HPDE6-E6E7 (cell line): ENCODE measurements at regions not wholly inside any gene's neighbourhood (a gene's known extent, or its start where the extent isn't known, plus 50 kb on each side); places are given as distances from the start of the nearest gene placed in this dataset.
"Not testable (repeated sequence)": the region's sequence is repeated elsewhere in the genome, so short reads cannot be mapped to it uniquely, and the experiment has no call there.

Source experiments
- DNase-seq: peaks from one replicate; pipeline ENCODE4 v3.0.0; 2011; ENCODE audit warnings: missing footprints; ENCODE audit errors: extremely low spot score

DNA sequence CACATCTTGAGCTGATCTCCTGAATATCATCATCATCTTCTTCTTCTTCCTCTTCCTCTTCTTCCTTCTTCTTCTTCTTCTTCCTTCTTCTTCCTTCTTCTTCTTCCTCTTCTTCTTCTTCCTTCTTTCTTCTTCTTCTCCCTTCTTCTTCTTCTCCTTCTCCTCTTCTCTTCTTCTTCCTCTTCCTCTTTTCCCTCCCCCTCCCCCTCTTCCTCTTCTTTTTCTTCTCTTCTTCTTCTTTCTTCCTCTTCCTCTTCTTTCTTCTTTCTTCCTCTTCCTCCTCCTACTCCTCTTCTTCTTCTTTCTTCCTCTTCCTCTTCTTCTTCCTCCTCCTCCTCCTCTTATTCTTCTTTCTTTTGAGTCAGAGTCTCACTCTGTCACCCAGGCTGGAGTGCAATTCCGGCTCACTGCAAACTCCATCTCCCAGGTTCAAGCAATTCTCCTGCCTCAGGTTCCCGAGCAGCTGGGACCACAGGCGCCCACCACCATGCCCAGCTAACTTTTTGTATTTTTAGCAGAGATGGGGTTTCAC, 197.9 kb upstream of the NANOGP8 start:
- no peak for DNase-seq

GRCh38 chr15:35281515-35281914, 196.4 kb upstream of the NANOGP8 start:
- peak; percentile 8 for DNase-seq

GRCh38 chr15:35279811-35280210, 194.7 kb upstream of the NANOGP8 start:
- DNase-seq, result no peak

GRCh38 chr15:35271371-35272043, 186.4 kb upstream of the NANOGP8 start:
- DNase-seq, result no peak

DNA sequence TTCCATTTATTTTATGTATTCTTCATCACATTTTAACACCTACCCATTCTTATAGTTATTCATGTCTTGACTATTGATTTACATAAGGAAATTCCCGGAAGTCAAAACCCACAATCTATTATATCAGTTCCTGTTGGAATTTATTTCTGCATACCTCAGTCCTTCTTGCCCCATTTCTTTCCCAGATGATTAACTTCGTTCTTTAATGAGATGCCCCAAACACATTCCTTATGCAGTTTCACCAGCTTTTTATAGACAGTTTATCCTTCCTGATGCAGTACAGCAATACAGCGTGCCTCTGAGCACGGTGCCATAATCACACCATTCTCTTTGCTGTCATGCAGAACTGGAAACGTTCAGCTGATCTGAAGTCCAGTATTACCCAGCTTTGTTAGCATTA, 175.8 kb upstream of the NANOGP8 start:
- DNase-seq, result no peak

- DNase-seq, result not testable (repeated sequence)
Observed at GRCh38 chr15:35260274-35260673, 175.2 kb upstream of the NANOGP8 start.

- peak; percentile 39 for DNase-seq
Observed at GRCh38 chr15:35256551-35256950, 171.5 kb upstream of the NANOGP8 start.

GRCh38 chr15:35256141-35256540, 171.0 kb upstream of the NANOGP8 start:
- no peak for DNase-seq

DNA sequence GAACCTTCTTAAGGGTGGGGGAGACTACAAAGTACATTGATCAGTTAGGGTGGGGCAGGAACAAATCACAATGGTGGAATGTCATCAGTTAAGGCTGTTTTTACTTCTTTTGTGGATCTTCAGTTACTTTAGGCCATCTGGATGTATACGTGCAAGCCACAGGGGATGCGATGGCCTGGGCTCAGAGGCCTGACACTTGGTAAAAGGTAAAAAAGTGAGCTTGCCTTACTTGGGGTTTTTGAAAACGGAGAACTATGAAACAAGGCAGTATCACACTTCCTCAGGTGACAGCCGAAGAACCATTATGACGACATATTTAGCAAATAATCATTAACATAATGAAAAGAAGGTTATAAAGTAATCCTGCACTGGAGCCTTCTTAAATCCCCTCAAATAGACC, 169.8 kb upstream of the NANOGP8 start:
- DNase-seq, result not testable (repeated sequence)

DNA sequence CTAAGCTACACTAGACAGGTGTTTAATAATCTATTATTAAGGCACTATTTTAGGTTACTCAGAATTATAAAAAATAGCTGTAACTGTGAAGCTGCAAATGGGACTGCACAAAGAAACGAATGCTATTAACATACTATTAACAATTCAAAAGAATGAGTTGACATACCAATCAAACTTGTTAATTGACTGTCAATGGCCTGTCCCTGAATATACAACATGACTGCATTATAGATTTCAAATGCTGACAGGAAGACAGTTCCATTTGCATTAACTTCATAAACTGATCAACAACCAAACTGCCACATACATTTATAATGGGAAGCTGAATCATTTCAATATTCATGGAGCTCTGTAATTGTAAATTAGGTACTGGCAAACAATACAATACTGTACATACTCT, 169.0 kb upstream of the NANOGP8 start:
- DNase-seq, result no peak

DNA sequence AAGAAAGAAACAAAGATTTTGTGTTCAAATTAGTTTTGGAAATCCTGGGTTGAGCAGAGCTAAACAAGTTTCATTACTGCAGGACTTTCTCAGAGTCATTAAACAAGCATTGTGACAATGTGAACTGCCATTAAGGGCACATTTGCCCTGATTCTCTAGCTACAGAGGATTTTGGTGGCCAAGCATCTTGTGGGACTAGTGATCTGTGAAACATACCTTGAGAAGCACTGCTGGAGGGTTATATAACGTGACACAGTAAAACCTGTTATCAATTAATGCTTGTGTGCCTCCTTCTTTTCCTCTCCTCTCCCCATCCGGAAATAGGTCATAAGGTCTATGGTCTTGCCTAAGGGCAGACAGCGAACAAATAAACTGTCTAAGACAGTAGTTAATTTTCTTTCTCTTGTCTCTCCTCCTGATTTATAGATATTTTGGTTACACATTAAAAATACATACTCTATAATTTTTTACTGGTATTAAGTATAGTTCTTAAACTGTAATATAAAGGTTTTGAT, 167.3 kb upstream of the NANOGP8 start:
- no peak for DNase-seq

DNA sequence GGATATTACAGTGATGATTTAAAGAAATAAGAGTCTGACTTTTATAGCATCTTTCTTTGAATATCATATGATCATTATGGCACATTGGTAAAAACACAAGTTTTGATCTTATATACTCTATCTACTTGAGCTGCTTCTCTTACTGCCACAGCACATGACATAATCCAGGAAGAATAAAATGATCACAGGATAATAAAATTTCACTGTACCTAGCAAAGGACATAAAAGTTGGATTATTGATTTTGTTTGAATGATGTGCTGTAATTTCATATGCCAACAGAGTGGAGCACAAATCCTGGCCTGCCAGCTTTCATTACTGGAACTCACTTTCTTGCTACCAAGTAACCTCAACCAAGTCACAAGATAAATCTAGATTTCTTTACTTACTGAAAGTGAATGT, 162.1 kb upstream of the NANOGP8 start:
- DNase-seq, result no peak

- no peak for DNase-seq
Observed at GRCh38 chr15:35246451-35246850, 161.4 kb upstream of the NANOGP8 start.

GRCh38 chr15:35245681-35246080, 160.6 kb upstream of the NANOGP8 start:
- not testable (repeated sequence) for DNase-seq

DNA sequence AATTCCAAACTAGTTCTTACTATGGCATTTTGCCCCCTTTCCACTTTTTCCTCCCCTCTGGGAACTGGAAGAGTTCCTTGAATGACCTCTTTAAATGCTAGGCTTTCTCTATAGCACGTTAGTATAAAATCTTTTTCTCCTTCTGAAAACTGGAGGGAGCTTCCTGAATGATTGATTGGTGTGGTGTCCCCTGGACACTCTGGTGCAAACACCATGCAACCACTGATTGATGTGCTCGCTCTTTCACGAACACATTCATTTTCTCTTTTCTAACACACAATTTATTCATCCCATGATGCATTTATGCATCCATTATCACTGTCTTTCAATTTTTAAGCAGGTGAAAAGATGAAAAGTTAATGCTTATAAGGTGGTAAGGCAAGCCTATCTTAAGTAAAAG, 159.1 kb upstream of the NANOGP8 start:
- no peak for DNase-seq

GRCh38 chr15:35243758-35244157, 158.7 kb upstream of the NANOGP8 start:
- DNase-seq, result no peak

DNA sequence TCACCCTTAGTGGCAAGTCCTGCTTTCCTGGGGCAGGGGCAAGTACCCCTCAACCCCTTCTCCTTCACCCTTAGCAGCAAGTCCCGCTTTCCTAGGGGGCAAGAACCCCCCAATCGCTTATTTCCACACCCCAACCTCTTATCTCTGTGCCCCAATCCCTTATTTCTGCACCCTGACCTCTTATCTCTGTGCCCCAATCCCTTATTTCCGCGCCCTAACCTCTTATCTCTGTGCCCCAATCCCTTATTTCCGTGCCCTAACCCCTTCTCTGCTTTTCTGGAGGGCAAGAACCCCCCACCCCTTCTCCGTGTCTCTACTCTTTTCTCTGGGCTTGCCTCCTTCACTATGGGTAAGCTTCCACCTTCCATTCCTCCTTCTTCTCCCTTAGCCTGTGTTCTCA, 154.6 kb upstream of the NANOGP8 start:
- DNase-seq, result not testable (repeated sequence)

DNA sequence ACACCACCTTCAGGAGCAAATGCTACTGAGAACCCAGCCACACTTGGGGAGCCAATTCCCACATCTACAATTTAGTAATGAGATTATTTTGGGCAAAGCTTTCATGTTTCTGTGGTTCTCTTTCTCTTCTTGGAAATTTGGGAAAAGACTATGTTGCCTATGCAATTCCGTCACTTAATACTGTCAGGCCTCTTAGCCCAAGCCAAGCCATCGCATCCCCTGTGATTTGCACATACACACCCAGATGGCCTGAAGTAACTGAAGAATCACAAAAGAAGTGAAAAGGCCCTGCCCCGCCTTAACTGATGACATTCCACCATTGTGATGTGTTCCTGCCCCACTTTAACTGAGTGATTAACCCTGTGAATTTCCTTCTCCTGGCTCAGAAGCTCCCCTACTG, 153.4 kb upstream of the NANOGP8 start:
- DNase-seq, result not testable (repeated sequence)

DNA sequence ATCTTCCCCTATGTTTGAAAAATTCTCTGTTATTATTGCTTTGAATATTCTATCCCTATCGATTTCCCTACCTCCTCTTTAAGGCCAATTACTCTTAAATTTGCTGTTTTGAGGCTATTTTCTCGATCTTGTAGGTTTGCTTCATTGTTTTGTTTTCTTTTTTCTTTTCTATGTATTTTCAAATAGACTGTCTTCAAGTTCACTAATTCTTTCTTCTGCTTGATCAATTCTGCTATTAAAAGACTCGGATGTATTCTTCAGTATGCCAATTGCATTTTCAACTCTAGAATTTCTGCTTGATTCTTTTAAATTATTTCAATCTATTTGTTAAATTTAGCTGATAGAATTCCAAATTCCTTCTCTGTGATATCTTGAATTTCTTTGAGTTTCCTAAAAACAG, 144.0 kb upstream of the NANOGP8 start:
- no peak for DNase-seq

DNA sequence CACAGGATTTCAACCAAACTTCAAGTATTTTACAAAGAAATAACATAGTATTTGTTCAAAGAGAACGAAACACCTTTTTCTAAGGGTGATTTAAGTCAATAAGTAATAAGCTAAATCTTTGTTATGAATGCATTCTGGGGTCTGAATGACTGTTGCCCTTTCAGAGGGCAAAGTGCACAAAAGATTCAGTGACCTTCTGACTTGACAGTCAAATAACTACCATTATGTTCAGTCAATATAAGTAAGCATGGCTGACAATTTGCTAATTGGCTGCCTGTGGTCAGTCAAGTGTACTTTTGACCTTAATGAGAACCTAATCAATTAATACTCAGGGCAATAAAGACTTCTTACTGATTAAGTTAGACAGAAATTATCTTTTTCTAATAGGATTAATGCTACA, 133.1 kb upstream of the NANOGP8 start:
- no peak for DNase-seq

DNA sequence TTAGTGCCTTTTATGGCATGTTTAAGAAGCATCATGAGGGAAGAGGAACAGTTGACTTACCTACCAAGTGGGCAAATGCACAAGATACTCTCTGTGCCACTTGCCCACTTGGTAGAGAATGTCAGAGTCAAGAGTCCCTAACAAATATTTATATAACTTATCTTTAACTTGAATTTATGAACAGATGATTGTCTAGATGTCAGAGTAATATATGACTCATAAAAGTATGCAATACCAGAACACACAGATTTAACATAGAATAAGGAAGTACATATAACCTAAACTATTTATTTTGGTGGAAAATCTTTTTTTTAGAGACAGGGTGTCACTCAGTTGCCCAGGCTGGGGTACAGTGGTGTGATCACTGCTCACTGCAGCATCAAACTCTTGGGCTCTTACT, 130.0 kb upstream of the NANOGP8 start:
- DNase-seq, result no peak

DNA sequence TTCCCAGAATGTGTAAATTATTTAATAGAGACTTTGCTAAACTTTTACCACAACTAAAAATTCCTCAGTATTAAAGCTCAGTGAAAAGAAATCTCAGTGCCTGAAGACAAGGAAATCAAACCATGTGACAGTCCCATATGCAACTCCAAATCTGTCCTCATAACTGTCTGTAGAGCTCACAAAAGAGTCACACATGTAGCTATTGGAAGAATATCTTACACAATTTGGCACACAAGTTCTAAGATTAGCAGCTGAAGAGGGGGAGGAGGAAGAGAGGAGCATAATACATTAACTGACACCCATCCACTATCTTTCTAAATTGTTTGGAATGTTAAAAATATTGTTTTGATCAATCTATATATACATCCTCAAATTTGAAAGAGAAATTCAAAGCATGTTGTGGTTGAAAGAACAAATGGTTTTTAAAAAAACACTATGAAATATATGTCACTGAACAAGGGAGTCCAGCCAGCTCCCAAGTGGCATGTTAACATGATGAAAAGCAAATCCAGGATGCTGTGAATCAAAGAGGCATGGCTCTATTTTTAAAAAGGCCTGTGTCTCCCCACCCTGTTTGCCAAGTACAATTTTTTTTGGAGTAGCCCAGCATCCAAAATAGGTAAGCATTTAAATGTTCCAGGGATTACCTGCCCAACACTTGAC, 126.3 kb upstream of the NANOGP8 start:
- no peak for DNase-seq

- no peak for DNase-seq
Observed at GRCh38 chr15:35210370-35210769, 125.3 kb upstream of the NANOGP8 start.
